ENCODE measurements at regions not wholly inside any gene's neighbourhood (a gene's known extent, or its start where the extent isn't known, plus 50 kb on each side); places are given as distances from the start of the nearest gene placed in this dataset.

- TF ChIP-seq CTCF (IDR thresholded peaks at IDR 0.05; ENCODE audit: low read depth, low read length): no peak
- TF ChIP-seq EZH2phosphoT487 (IDR thresholded peaks at IDR 0.05; ENCODE audit: low read depth): no peak
These were observed 133.5 kb upstream of the NUDT6 start for GRCh38 chr4:123055943-123056342.
